ENCODE measurements at regions not wholly inside any gene's neighbourhood (a gene's known extent, or its start where the extent isn't known, plus 50 kb on each side); places are given as distances from the start of the nearest gene placed in this dataset.

GRCh38 chr5:98621821-98622220 is 151.6 kb upstream of the RGMB start:
- no peak overlapping the region for H3K9ac ChIP-seq (ENCODE audit: low read depth, low read length)
- H3K27ac ChIP-seq (ENCODE audit: low read length), result no peak overlapping the region
- no peaks in the 10 kb centered on the region for H3K27me3 ChIP-seq (ENCODE audit: insufficient read depth, low read length)
- no peak overlapping the region for H3K4me3 ChIP-seq (ENCODE audit: low read length)
- no peaks in the 10 kb centered on the region for H3K36me3 ChIP-seq (ENCODE audit: insufficient read depth, low read depth, low read length)
- no peaks in the 10 kb centered on the region for H3K4me1 ChIP-seq (ENCODE audit: insufficient read depth, low read length)
- H3K9me3 ChIP-seq (ENCODE audit: insufficient read depth, low read depth, low read length), result no peaks in the 10 kb centered on the region

- no peak overlapping the region for H3K4me3 ChIP-seq (ENCODE audit: low read length)
- H3K9me3 ChIP-seq (ENCODE audit: insufficient read depth, low read depth, low read length), result no peaks in the 10 kb centered on the region
- H3K9ac ChIP-seq (ENCODE audit: low read depth, low read length), result no peak overlapping the region
- no peaks in the 10 kb centered on the region for H3K27me3 ChIP-seq (ENCODE audit: insufficient read depth, low read length)
- H3K27ac ChIP-seq (ENCODE audit: low read length), result no peak overlapping the region
- H3K4me1 ChIP-seq (ENCODE audit: insufficient read depth, low read length), result no peaks in the 10 kb centered on the region
- H3K36me3 ChIP-seq (ENCODE audit: insufficient read depth, low read depth, low read length), result no peaks in the 10 kb centered on the region
Observed at GRCh38 chr5:98624145-98624880, 149.2 kb upstream of the RGMB start.

GRCh38 chr5:98627121-98627520 is 146.3 kb upstream of the RGMB start:
- H3K4me3 ChIP-seq (ENCODE audit: low read length), result no peak overlapping the region
- no peaks in the 10 kb centered on the region for H3K36me3 ChIP-seq (ENCODE audit: insufficient read depth, low read depth, low read length)
- no peaks in the 10 kb centered on the region for H3K4me1 ChIP-seq (ENCODE audit: insufficient read depth, low read length)
- no peak overlapping the region for H3K27ac ChIP-seq (ENCODE audit: low read length)
- H3K9ac ChIP-seq (ENCODE audit: low read depth, low read length), result no peak overlapping the region
- H3K27me3 ChIP-seq (ENCODE audit: insufficient read depth, low read length), result no peaks in the 10 kb centered on the region
- no peaks in the 10 kb centered on the region for H3K9me3 ChIP-seq (ENCODE audit: insufficient read depth, low read depth, low read length)

GRCh38 chr5:98630621-98631020 is 142.8 kb upstream of the RGMB start:
- no peak overlapping the region for H3K4me3 ChIP-seq (ENCODE audit: low read length)
- no peaks in the 10 kb centered on the region for H3K27me3 ChIP-seq (ENCODE audit: insufficient read depth, low read length)
- no peak overlapping the region for H3K9ac ChIP-seq (ENCODE audit: low read depth, low read length)
- no peaks in the 10 kb centered on the region for H3K36me3 ChIP-seq (ENCODE audit: insufficient read depth, low read depth, low read length)
- no peak overlapping the region for H3K27ac ChIP-seq (ENCODE audit: low read length)
- H3K9me3 ChIP-seq (ENCODE audit: insufficient read depth, low read depth, low read length), result no peaks in the 10 kb centered on the region
- H3K4me1 ChIP-seq (ENCODE audit: insufficient read depth, low read length), result peaks cover 4% of the 10 kb centered on the region; the same call in 1 of the 2 replicates

- no peak overlapping the region for H3K9ac ChIP-seq (ENCODE audit: low read depth, low read length)
- H3K27me3 ChIP-seq (ENCODE audit: insufficient read depth, low read length), result no peaks in the 10 kb centered on the region
- peaks cover 5% of the 10 kb centered on the region; the same call in 1 of the 2 replicates for H3K4me1 ChIP-seq (ENCODE audit: insufficient read depth, low read length)
- H3K4me3 ChIP-seq (ENCODE audit: low read length), result no peak overlapping the region
- no peaks in the 10 kb centered on the region for H3K36me3 ChIP-seq (ENCODE audit: insufficient read depth, low read depth, low read length)
- H3K27ac ChIP-seq (ENCODE audit: low read length), result no peak overlapping the region
- H3K9me3 ChIP-seq (ENCODE audit: insufficient read depth, low read depth, low read length), result no peaks in the 10 kb centered on the region
Observed at GRCh38 chr5:98631311-98632054, 142.0 kb upstream of the RGMB start.

- H3K4me3 ChIP-seq (ENCODE audit: low read length), result no peak overlapping the region
- H3K36me3 ChIP-seq (ENCODE audit: insufficient read depth, low read depth, low read length), result no peaks in the 10 kb centered on the region
- no peaks in the 10 kb centered on the region for H3K9me3 ChIP-seq (ENCODE audit: insufficient read depth, low read depth, low read length)
- no peak overlapping the region for H3K27ac ChIP-seq (ENCODE audit: low read length)
- H3K9ac ChIP-seq (ENCODE audit: low read depth, low read length), result no peak overlapping the region
- H3K27me3 ChIP-seq (ENCODE audit: insufficient read depth, low read length), result no peaks in the 10 kb centered on the region
- peaks cover 16% of the 10 kb centered on the region; the same call in 1 of the 2 replicates for H3K4me1 ChIP-seq (ENCODE audit: insufficient read depth, low read length)
Observed at GRCh38 chr5:98635656-98636055, 137.8 kb upstream of the RGMB start.

GRCh38 chr5:98637116-98637515 is 136.3 kb upstream of the RGMB start:
- H3K9ac ChIP-seq (ENCODE audit: low read depth, low read length), result no peak overlapping the region
- no peak overlapping the region for H3K27ac ChIP-seq (ENCODE audit: low read length)
- no peaks in the 10 kb centered on the region for H3K27me3 ChIP-seq (ENCODE audit: insufficient read depth, low read length)
- H3K4me3 ChIP-seq (ENCODE audit: low read length), result no peak overlapping the region
- H3K4me1 ChIP-seq (ENCODE audit: insufficient read depth, low read length), result peaks cover 16% of the 10 kb centered on the region; the same call in 1 of the 2 replicates
- H3K9me3 ChIP-seq (ENCODE audit: insufficient read depth, low read depth, low read length), result no peaks in the 10 kb centered on the region
- H3K36me3 ChIP-seq (ENCODE audit: insufficient read depth, low read depth, low read length), result no peaks in the 10 kb centered on the region

- Histone ChIP-seq H3K9me3 (ENCODE audit: insufficient read depth, low read depth, low read length) (no peaks in the 10 kb centered on the region), H3K36me3 (ENCODE audit: insufficient read depth, low read depth, low read length) (no peaks in the 10 kb centered on the region), H3K4me1 (ENCODE audit: insufficient read depth, low read length) (peaks cover 16% of the 10 kb centered on the region; the same call in 1 of the 2 replicates), H3K4me3 (ENCODE audit: low read length) (no peak overlapping the region), H3K9ac (ENCODE audit: low read depth, low read length) (no peak overlapping the region), H3K27me3 (ENCODE audit: insufficient read depth, low read length) (no peaks in the 10 kb centered on the region), H3K27ac (ENCODE audit: low read length) (no peak overlapping the region)
Observed at GRCh38 chr5:98637557-98637956, 135.9 kb upstream of the RGMB start.

GRCh38 chr5:98638111-98638510 is 135.4 kb upstream of the RGMB start:
- Histone ChIP-seq H3K27ac (ENCODE audit: low read length) (no peak overlapping the region), H3K9me3 (ENCODE audit: insufficient read depth, low read depth, low read length) (no peaks in the 10 kb centered on the region), H3K4me1 (ENCODE audit: insufficient read depth, low read length) (peaks cover 16% of the 10 kb centered on the region; the same call in 1 of the 2 replicates), H3K4me3 (ENCODE audit: low read length) (no peak overlapping the region), H3K27me3 (ENCODE audit: insufficient read depth, low read length) (no peaks in the 10 kb centered on the region), H3K9ac (ENCODE audit: low read depth, low read length) (no peak overlapping the region), H3K36me3 (ENCODE audit: insufficient read depth, low read depth, low read length) (no peaks in the 10 kb centered on the region)

GRCh38 chr5:98638701-98639100 is 134.8 kb upstream of the RGMB start:
- H3K27ac ChIP-seq (ENCODE audit: low read length), result no peak overlapping the region
- H3K4me1 ChIP-seq (ENCODE audit: insufficient read depth, low read length), result peaks cover 16% of the 10 kb centered on the region; the same call in 1 of the 2 replicates
- H3K9me3 ChIP-seq (ENCODE audit: insufficient read depth, low read depth, low read length), result no peaks in the 10 kb centered on the region
- no peaks in the 10 kb centered on the region for H3K27me3 ChIP-seq (ENCODE audit: insufficient read depth, low read length)
- no peaks in the 10 kb centered on the region for H3K36me3 ChIP-seq (ENCODE audit: insufficient read depth, low read depth, low read length)
- H3K4me3 ChIP-seq (ENCODE audit: low read length), result no peak overlapping the region
- H3K9ac ChIP-seq (ENCODE audit: low read depth, low read length), result no peak overlapping the region

GRCh38 chr5:98639274-98639673 is 134.2 kb upstream of the RGMB start:
- no peak overlapping the region for H3K4me3 ChIP-seq (ENCODE audit: low read length)
- no peak overlapping the region for H3K27ac ChIP-seq (ENCODE audit: low read length)
- peaks cover 16% of the 10 kb centered on the region; the same call in 1 of the 2 replicates for H3K4me1 ChIP-seq (ENCODE audit: insufficient read depth, low read length)
- no peaks in the 10 kb centered on the region for H3K9me3 ChIP-seq (ENCODE audit: insufficient read depth, low read depth, low read length)
- no peaks in the 10 kb centered on the region for H3K27me3 ChIP-seq (ENCODE audit: insufficient read depth, low read length)
- no peak overlapping the region for H3K9ac ChIP-seq (ENCODE audit: low read depth, low read length)
- H3K36me3 ChIP-seq (ENCODE audit: insufficient read depth, low read depth, low read length), result no peaks in the 10 kb centered on the region

GRCh38 chr5:98641671-98642070 is 131.8 kb upstream of the RGMB start:
- peaks cover 11% of the 10 kb centered on the region; the same call in 1 of the 2 replicates for H3K4me1 ChIP-seq (ENCODE audit: insufficient read depth, low read length)
- H3K9ac ChIP-seq (ENCODE audit: low read depth, low read length), result no peak overlapping the region
- no peak overlapping the region for H3K27ac ChIP-seq (ENCODE audit: low read length)
- no peaks in the 10 kb centered on the region for H3K36me3 ChIP-seq (ENCODE audit: insufficient read depth, low read depth, low read length)
- H3K27me3 ChIP-seq (ENCODE audit: insufficient read depth, low read length), result no peaks in the 10 kb centered on the region
- no peak overlapping the region for H3K4me3 ChIP-seq (ENCODE audit: low read length)
- H3K9me3 ChIP-seq (ENCODE audit: insufficient read depth, low read depth, low read length), result no peaks in the 10 kb centered on the region
